ENCODE measurements at regions not wholly inside any gene's neighbourhood (a gene's known extent, or its start where the extent isn't known, plus 50 kb on each side); places are given as distances from the start of the nearest gene placed in this dataset.
"Not testable (repeated sequence)": the region's sequence is repeated elsewhere in the genome, so short reads cannot be mapped to it uniquely, and the experiment has no call there.

DNA sequence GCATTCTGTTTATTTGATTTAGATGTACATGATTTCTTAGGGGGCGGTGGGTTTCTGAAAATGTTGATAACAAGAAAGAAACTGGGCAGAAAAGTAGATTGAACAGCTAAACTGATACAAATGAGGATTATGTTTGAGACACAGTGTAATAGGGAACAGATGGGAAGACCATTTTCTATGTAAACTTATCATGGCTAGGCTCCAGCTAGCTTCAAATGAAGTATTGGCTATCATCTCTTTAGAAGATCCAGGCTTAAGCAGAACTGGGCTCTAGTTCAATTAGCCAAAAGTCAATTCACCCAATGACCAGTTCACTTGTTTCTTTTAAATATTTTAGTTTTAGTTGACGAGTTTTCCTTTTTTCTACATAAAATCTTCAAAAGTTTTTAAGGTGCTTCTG is 639.5 kb downstream of the ANKRD7 start:
- TF ChIP-seq, protein P1, sequence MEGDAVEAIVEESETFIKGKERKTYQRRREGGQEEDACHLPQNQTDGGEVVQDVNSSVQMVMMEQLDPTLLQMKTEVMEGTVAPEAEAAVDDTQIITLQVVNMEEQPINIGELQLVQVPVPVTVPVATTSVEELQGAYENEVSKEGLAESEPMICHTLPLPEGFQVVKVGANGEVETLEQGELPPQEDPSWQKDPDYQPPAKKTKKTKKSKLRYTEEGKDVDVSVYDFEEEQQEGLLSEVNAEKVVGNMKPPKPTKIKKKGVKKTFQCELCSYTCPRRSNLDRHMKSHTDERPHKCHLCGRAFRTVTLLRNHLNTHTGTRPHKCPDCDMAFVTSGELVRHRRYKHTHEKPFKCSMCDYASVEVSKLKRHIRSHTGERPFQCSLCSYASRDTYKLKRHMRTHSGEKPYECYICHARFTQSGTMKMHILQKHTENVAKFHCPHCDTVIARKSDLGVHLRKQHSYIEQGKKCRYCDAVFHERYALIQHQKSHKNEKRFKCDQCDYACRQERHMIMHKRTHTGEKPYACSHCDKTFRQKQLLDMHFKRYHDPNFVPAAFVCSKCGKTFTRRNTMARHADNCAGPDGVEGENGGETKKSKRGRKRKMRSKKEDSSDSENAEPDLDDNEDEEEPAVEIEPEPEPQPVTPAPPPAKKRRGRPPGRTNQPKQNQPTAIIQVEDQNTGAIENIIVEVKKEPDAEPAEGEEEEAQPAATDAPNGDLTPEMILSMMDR (IDR thresholded peaks at IDR 0.05; ENCODE audit: unreplicated experiment): no peak
- Mint-ChIP-seq H3K27ac (ENCODE audit: low read depth, unreplicated experiment) (no peak overlapping the region), H3K36me3 (ENCODE audit: insufficient read depth, unreplicated experiment) (no peaks in the 10 kb centered on the region), H3K4me1 (ENCODE audit: insufficient read depth, unreplicated experiment) (no peaks in the 10 kb centered on the region), H3K4me3 (ENCODE audit: unreplicated experiment) (no peak overlapping the region), H3K27me3 (ENCODE audit: insufficient read depth, unreplicated experiment) (peaks cover 35% of the 10 kb centered on the region), H3K9me3 (ENCODE audit: unreplicated experiment) (no peaks in the 10 kb centered on the region)
- BruUV-seq (replicated peaks): no TSS peak
- ChIA-PET CTCF (no interaction called here), POLR2A (no interaction called here)
- no peak for DNase-seq (ENCODE audit: unreplicated experiment)
- intact Hi-C loops (cut with micrococcal nuclease): no loop called here

DNA sequence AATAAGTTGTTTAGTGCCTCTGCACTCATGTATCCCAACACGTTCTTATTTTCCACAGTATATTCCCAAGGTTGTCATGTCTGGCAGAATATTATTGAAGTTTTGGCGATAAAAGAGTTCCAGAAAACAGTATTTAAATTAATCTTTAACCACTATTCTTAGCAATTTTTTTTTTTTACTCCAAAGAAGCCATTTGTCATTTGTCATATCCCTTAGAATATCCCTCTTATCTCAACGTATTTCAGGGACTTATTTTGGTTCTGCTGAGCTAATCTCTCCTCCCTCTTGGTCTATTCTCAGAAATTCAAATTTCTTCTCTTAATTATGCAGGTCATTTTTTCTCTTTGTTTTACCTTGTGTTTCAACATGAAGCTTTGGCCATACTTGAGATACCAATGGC is 643.4 kb downstream of the ANKRD7 start:
- intact Hi-C loops (cut with micrococcal nuclease): no loop called here
- peaks cover 54% of the 10 kb centered on the region for H3K27me3 Mint-ChIP-seq (ENCODE audit: insufficient read depth, unreplicated experiment)
- H3K36me3 Mint-ChIP-seq (ENCODE audit: insufficient read depth, unreplicated experiment): no peaks in the 10 kb centered on the region
- TF ChIP-seq, protein P1 (IDR thresholded peaks at IDR 0.05; ENCODE audit: unreplicated experiment): no peak
- peak overlapping the region; percentile 40 for H3K27ac Mint-ChIP-seq (ENCODE audit: low read depth, unreplicated experiment)
- no TSS peak for BruUV-seq (replicated peaks)
- H3K9me3 Mint-ChIP-seq (ENCODE audit: unreplicated experiment): no peaks in the 10 kb centered on the region
- POLR2A ChIA-PET: no interaction called here
- H3K4me1 Mint-ChIP-seq (ENCODE audit: insufficient read depth, unreplicated experiment): no peaks in the 10 kb centered on the region
- H3K4me3 Mint-ChIP-seq (ENCODE audit: unreplicated experiment): no peak overlapping the region
- CTCF ChIA-PET: interaction anchor here (0.5 to 2.2 kb wide), 5 partner anchors 9 to 1282 kb away, joined by 3 to 5 read pairs (median 4); no protein-coding TSS in a partner anchor
- no peak for DNase-seq (ENCODE audit: unreplicated experiment)

DNA sequence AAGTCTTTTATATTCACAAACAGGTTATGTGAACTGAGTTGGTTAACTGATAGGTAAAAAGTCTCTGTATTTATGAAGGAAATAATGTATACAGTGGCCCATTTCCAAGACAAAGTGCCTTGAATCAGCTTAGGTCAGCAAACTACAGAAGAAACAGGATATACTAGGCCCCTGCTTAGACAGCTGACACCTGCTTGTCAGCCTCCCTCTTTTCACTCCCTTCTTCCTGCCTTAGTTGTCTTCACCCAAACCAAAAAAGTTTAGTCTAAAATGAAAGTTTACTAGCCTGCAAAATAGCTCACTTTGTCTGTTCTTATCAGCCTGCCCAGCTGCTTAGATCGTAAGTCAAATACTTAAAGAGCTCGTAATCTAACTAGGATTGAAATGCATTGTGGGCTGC is 644.6 kb downstream of the ANKRD7 start:
- H3K4me1 Mint-ChIP-seq (ENCODE audit: insufficient read depth, unreplicated experiment); BruUV-seq (replicated peaks); intact Hi-C loops (cut with micrococcal nuclease); H3K4me3 Mint-ChIP-seq (ENCODE audit: unreplicated experiment); H3K36me3 Mint-ChIP-seq (ENCODE audit: insufficient read depth, unreplicated experiment); H3K9me3 Mint-ChIP-seq (ENCODE audit: unreplicated experiment); H3K27ac Mint-ChIP-seq (ENCODE audit: low read depth, unreplicated experiment); POLR2A ChIA-PET; DNase-seq (ENCODE audit: unreplicated experiment): not testable (repeated sequence)
- CTCF ChIA-PET: interaction anchor here (0.7 to 3.8 kb wide), 6 partner anchors 9 to 1690 kb away, joined by 3 to 18 read pairs (median 4); no protein-coding TSS in a partner anchor
- H3K27me3 Mint-ChIP-seq (ENCODE audit: insufficient read depth, unreplicated experiment): peaks cover 45% of the 10 kb centered on the region

DNA sequence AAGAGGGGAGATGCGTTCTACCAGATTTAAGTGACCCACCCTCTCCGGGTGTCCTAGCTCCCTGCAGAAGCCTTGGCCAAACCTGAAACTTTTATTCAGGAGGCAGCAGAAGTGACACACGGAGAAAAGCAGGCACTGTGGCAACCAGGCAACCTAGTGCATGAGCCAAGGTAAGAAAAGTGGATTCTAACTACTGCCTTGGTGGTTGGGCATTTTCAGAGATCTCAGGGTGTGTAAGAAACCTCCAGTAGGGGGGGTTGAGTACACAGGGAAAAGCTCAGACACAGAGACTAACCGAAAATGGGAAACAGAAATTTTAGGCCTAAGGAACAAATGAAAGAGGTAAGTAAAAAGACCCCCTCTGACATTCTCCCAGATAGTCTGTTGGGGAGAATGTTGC is 645.7 kb downstream of the ANKRD7 start:
- peak; percentile 32 for DNase-seq (ENCODE audit: unreplicated experiment)
- Mint-ChIP-seq H3K4me3 (ENCODE audit: unreplicated experiment) (no peak overlapping the region), H3K4me1 (ENCODE audit: insufficient read depth, unreplicated experiment) (no peaks in the 10 kb centered on the region), H3K36me3 (ENCODE audit: insufficient read depth, unreplicated experiment) (no peaks in the 10 kb centered on the region), H3K27ac (ENCODE audit: low read depth, unreplicated experiment) (no peak overlapping the region), H3K27me3 (ENCODE audit: insufficient read depth, unreplicated experiment) (peaks cover 39% of the 10 kb centered on the region), H3K9me3 (ENCODE audit: unreplicated experiment) (no peaks in the 10 kb centered on the region)
- no TSS peak for BruUV-seq (replicated peaks)
- TF ChIP-seq, protein P1 (IDR thresholded peaks at IDR 0.05; ENCODE audit: unreplicated experiment): peak; percentile 35
- ChIA-PET CTCF (interaction anchor here (0.6 to 3.8 kb wide), 9 partner anchors 11 to 1430 kb away, joined by 3 to 18 read pairs (median 3); no protein-coding TSS in a partner anchor), POLR2A (no interaction called here)
- intact Hi-C loops (cut with micrococcal nuclease): no loop called here

DNA sequence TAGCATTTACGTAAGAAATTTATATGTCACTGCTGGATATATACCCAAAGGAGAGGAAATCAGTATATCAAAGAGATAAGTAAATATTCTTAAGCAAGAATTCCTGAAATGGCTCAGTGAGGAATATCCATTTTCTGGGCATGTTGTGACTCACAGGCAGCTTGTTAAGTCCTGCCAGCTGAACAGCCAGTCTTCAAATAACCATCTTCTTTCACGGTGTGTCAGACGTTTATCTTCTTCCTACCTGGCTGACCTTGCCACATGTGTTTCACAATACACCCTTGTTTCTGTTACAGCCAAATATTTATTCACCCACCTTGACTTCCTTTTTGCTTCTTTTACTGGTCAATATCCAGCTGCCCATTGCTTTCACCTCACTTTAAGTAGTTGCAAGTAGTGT is 648.1 kb downstream of the ANKRD7 start:
- peak; percentile 66 for DNase-seq (ENCODE audit: unreplicated experiment)
- Mint-ChIP-seq H3K9me3 (ENCODE audit: unreplicated experiment) (no peaks in the 10 kb centered on the region), H3K27me3 (ENCODE audit: insufficient read depth, unreplicated experiment) (peaks cover 31% of the 10 kb centered on the region), H3K36me3 (ENCODE audit: insufficient read depth, unreplicated experiment) (no peaks in the 10 kb centered on the region), H3K4me1 (ENCODE audit: insufficient read depth, unreplicated experiment) (no peaks in the 10 kb centered on the region), H3K4me3 (ENCODE audit: unreplicated experiment) (no peak overlapping the region), H3K27ac (ENCODE audit: low read depth, unreplicated experiment) (no peak overlapping the region)
- CTCF ChIA-PET: interaction anchor here (0.6 to 1.0 kb wide), 4 partner anchors 11 to 524 kb away, joined by 3 read pairs; no protein-coding TSS in a partner anchor
- TF ChIP-seq, protein P1 (IDR thresholded peaks at IDR 0.05; ENCODE audit: unreplicated experiment): no peak
- BruUV-seq (replicated peaks): no TSS peak
- intact Hi-C loops (cut with micrococcal nuclease): no loop called here
- POLR2A ChIA-PET: interaction anchor here (0.7 kb wide), 1 partner anchor 118 kb away, joined by 3 read pairs; no protein-coding TSS in a partner anchor

Data from MCF 10A (cell line).